ENCODE measurements at regions not wholly inside any gene's neighbourhood (a gene's known extent, or its start where the extent isn't known, plus 50 kb on each side); places are given as distances from the start of the nearest gene placed in this dataset.

- TF ChIP-seq GATA2 (IDR thresholded peaks at IDR 0.05; ENCODE audit: low read depth, low read length) (no peak), GATA3 (IDR thresholded peaks at IDR 0.05; ENCODE audit: low read depth, low read length) (no peak)
These were observed 137.5 kb upstream of the OTOS start for GRCh38 chr2:240277807-240278522.

GRCh38 chr2:240278661-240279060 is 138.2 kb upstream of the OTOS start:
- TF ChIP-seq GATA2 (IDR thresholded peaks at IDR 0.05; ENCODE audit: low read depth, low read length), result no peak
- TF ChIP-seq GATA3 (IDR thresholded peaks at IDR 0.05; ENCODE audit: low read depth, low read length), result no peak

- TF ChIP-seq GATA2 (IDR thresholded peaks at IDR 0.05; ENCODE audit: low read depth, low read length) (no peak), GATA3 (IDR thresholded peaks at IDR 0.05; ENCODE audit: low read depth, low read length) (no peak)
These were observed 140.2 kb upstream of the OTOS start for GRCh38 chr2:240280621-240281020.

- TF ChIP-seq GATA3 (IDR thresholded peaks at IDR 0.05; ENCODE audit: low read depth, low read length), result no peak
- TF ChIP-seq GATA2 (IDR thresholded peaks at IDR 0.05; ENCODE audit: low read depth, low read length), result no peak
These were observed 144.2 kb upstream of the OTOS start for GRCh38 chr2:240284503-240285259.

GRCh38 chr2:240285725-240286124 is 145.3 kb upstream of the OTOS start:
- TF ChIP-seq GATA3 (IDR thresholded peaks at IDR 0.05; ENCODE audit: low read depth, low read length) (no peak), GATA2 (IDR thresholded peaks at IDR 0.05; ENCODE audit: low read depth, low read length) (no peak)

- TF ChIP-seq GATA3 (IDR thresholded peaks at IDR 0.05; ENCODE audit: low read depth, low read length), result no peak
- TF ChIP-seq GATA2 (IDR thresholded peaks at IDR 0.05; ENCODE audit: low read depth, low read length), result no peak
These were observed 146.1 kb upstream of the OTOS start for GRCh38 chr2:240286596-240286995.

- TF ChIP-seq GATA2 (IDR thresholded peaks at IDR 0.05; ENCODE audit: low read depth, low read length), result no peak
- TF ChIP-seq GATA3 (IDR thresholded peaks at IDR 0.05; ENCODE audit: low read depth, low read length), result no peak
These were observed 146.6 kb upstream of the OTOS start for GRCh38 chr2:240287011-240287410.

- TF ChIP-seq GATA3 (IDR thresholded peaks at IDR 0.05; ENCODE audit: low read depth, low read length), result no peak
- TF ChIP-seq GATA2 (IDR thresholded peaks at IDR 0.05; ENCODE audit: low read depth, low read length), result no peak
These were observed 147.1 kb upstream of the OTOS start for GRCh38 chr2:240287496-240288086.

- no peak for TF ChIP-seq GATA3 (IDR thresholded peaks at IDR 0.05; ENCODE audit: low read depth, low read length)
- TF ChIP-seq GATA2 (IDR thresholded peaks at IDR 0.05; ENCODE audit: low read depth, low read length), result no peak
These were observed 147.4 kb upstream of the GPC1 start for GRCh38 chr2:240288087-240288521.

GRCh38 chr2:240289701-240290431 is 145.6 kb upstream of the GPC1 start:
- TF ChIP-seq GATA3 (IDR thresholded peaks at IDR 0.05; ENCODE audit: low read depth, low read length) (no peak), GATA2 (IDR thresholded peaks at IDR 0.05; ENCODE audit: low read depth, low read length) (no peak)

GRCh38 chr2:240290432-240291336 is 144.8 kb upstream of the GPC1 start:
- TF ChIP-seq GATA2 (IDR thresholded peaks at IDR 0.05; ENCODE audit: low read depth, low read length) (no peak), GATA3 (IDR thresholded peaks at IDR 0.05; ENCODE audit: low read depth, low read length) (no peak)

GRCh38 chr2:240291337-240292034 is 144.0 kb upstream of the GPC1 start:
- TF ChIP-seq GATA2 (IDR thresholded peaks at IDR 0.05; ENCODE audit: low read depth, low read length) (no peak), GATA3 (IDR thresholded peaks at IDR 0.05; ENCODE audit: low read depth, low read length) (no peak)

Data from SH-SY5Y (cell line).